Body of pancreas (tissue), 4 donors: ENCODE measurements at regions not wholly inside any gene's neighbourhood (a gene's known extent, or its start where the extent isn't known, plus 50 kb on each side); places are given as distances from the start of the nearest gene placed in this dataset.

ENCODE experiments used
- ATAC-seq: fragments of 150-250 bp; one replicate; pipeline ENCODE4 v1.9.1; 2016
- DNase-seq, 4 donors: peaks; one replicate each; pipeline ENCODE4 v3.0.0-alpha.2; 2019
- H3K27ac ChIP-seq, 4 donors: fragments of 200-600 bp; sonication (generic); 1 replicate in 3 of 4; 2 replicates in 1 of 4; pipeline versions ENCODE4 v1.5.1 to v1.6.1; 2016 to 2019; ENCODE audit warnings: mild to moderate bottlenecking in 1 of 4, mixed read lengths in 1 of 4, moderate library complexity in 1 of 4
- H3K27me3 ChIP-seq, 2 donors: fragments of 200-600 bp; sonication (generic); one replicate each; pipeline ENCODE4 v1.6.0; 2016; ENCODE audit warnings: mild to moderate bottlenecking in 1 of 2
- H3K36me3 ChIP-seq, 2 donors: fragments of 200-600 bp; sonication (generic); replicated peaks in 1 of 2; 2 replicates each; pipeline ENCODE4 v1.5.1; 2016; ENCODE audit warnings: low read depth in 2 of 2; ENCODE audit not compliant: insufficient read depth in 1 of 2
- H3K4me1 ChIP-seq: fragments of 200-600 bp; sonication (generic); one replicate; pipeline ENCODE4 v1.6.0; 2016
- H3K4me3 ChIP-seq, 2 donors: fragments of 200-600 bp; sonication (generic); 1 replicate in 1 of 2; 2 replicates in 1 of 2; pipeline ENCODE4 v1.5.1; 2016 to 2019
- H3K9me3 ChIP-seq, 3 donors: fragments of 200-600 bp; sonication (generic); 1 replicate in 2 of 3; 2 replicates in 1 of 3; pipeline ENCODE4 v1.5.1; 2016
- POLR2A ChIP-seq, 3 donors: fragments of 450-650 bp; IDR thresholded peaks; one replicate each; pipeline ENCODE4 v1.6.1; 2016; ENCODE audit warnings: antibody characterized with exemption in 3 of 3, mild to moderate bottlenecking in 2 of 3
- WGBS, 2 donors: methylation state at CpG; one replicate each; pipeline ENCODE4 v1.1.5; 2017; 5-methylcytosine and 5-hydroxymethylcytosine counted together
- intact Hi-C: fragments of 100-400 bp; cut with DNase I; formaldehyde crosslinking; loops from one replicate; pipeline ENCODE4 v1.15.1; 2023
- TF ChIP-seq, protein P1 (sequence below), 7 experiments: fragments of 450-650 bp in 4 of 7; fragments of 200-600 bp in 3 of 7; sonication (generic) in 3 of 7; IDR thresholded peaks; one replicate each; pipeline ENCODE4 v1.5.1; 2016 to 2019; ENCODE audit warnings: antibody characterized with exemption in 7 of 7

DNA sequence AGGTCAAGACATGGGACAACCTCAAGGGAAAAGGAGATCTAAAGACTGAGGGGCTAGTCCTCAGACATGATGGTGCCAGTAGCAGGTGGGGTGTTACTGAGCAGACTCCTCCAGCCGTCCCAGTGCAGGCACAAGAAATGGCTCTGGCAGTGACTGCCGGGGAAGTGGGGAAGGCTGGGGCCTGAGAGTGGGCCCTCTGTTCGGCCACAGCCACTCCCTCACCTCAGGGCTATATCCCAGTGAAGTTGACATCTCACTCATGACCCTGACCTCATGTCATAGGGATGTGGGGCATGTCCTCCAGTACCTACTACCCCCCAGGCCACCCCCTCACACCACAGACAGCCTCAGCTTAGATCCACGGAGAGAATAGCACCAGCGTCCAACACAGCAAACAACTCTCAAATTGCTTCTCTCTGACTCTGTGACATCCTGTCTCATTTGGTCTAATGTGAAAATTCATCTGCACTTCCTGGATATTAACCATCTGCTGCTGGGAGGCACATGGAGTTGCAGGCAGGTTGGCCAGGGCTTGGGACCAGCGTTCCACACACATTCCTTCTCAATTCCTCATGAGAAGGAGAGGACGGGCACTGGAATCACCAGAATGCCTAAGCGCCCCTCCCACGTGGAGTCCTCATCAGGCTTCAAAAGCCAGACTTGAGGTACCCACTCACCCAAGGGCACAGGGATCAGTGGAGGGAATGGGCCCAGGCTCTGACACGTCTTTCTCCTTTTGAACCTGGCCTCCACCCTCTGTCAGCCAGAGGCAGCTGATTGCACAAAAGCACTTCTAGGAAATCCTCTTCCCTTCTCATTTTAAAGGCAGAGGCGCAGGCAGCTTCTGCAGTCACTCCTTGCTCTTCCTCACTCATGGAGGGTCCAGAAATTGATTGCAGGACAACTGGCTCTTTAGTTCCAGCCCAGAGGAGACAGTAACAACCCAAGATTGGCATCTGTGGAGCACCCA lies 163.6 kb upstream of the CST7 start:
- Histone ChIP-seq H3K4me3 (no peak overlapping the region), H3K27me3 (no peaks in the 10 kb centered on the region), H3K4me1 (no peaks in the 10 kb centered on the region), H3K9me3 (no peaks in the 10 kb centered on the region), H3K27ac (no peak overlapping the region), H3K36me3 (no peaks in the 10 kb centered on the region)
- intact Hi-C loops = no loop called here
- TF ChIP-seq, protein P1, sequence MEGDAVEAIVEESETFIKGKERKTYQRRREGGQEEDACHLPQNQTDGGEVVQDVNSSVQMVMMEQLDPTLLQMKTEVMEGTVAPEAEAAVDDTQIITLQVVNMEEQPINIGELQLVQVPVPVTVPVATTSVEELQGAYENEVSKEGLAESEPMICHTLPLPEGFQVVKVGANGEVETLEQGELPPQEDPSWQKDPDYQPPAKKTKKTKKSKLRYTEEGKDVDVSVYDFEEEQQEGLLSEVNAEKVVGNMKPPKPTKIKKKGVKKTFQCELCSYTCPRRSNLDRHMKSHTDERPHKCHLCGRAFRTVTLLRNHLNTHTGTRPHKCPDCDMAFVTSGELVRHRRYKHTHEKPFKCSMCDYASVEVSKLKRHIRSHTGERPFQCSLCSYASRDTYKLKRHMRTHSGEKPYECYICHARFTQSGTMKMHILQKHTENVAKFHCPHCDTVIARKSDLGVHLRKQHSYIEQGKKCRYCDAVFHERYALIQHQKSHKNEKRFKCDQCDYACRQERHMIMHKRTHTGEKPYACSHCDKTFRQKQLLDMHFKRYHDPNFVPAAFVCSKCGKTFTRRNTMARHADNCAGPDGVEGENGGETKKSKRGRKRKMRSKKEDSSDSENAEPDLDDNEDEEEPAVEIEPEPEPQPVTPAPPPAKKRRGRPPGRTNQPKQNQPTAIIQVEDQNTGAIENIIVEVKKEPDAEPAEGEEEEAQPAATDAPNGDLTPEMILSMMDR (IDR thresholded peaks at IDR 0.05) = no peak
- no peak for TF ChIP-seq POLR2A (IDR thresholded peaks at IDR 0.05)
- WGBS, 2 donors = 50 to 69% methylated on average over 7 to 11 of the region's 11 CpGs
- ATAC-seq (no peak), DNase-seq (no peak)

GRCh38 chr20:24786111-24786495 lies 163.0 kb upstream of the CST7 start:
- Histone ChIP-seq H3K27me3 (no peaks in the 10 kb centered on the region), H3K4me3 (no peak overlapping the region), H3K4me1 (no peaks in the 10 kb centered on the region), H3K36me3 (no peaks in the 10 kb centered on the region), H3K9me3 (no peaks in the 10 kb centered on the region), H3K27ac (no peak overlapping the region)
- TF ChIP-seq, protein P1 (IDR thresholded peaks at IDR 0.05) = no peak
- TF ChIP-seq POLR2A (IDR thresholded peaks at IDR 0.05) = no peak
- ATAC-seq (no peak), DNase-seq (no peak)
- 72 to 95% methylated on average over 3 to 11 of the region's 12 CpGs for WGBS, 2 donors
- intact Hi-C loops = no loop called here

- no peak for TF ChIP-seq POLR2A (IDR thresholded peaks at IDR 0.05)
- TF ChIP-seq, protein P1 (IDR thresholded peaks at IDR 0.05) = no peak
- WGBS, 2 donors = 83 to 84% methylated on average over 7 of the region's 7 CpGs
- intact Hi-C loops = no loop called here
These were observed 162.4 kb upstream of the CST7 start for GRCh38 chr20:24786646-24787045.

GRCh38 chr20:24787071-24787470 lies 162.0 kb upstream of the CST7 start:
- 79 to 83% methylated on average over 6 to 10 of the region's 10 CpGs for WGBS, 2 donors
- no peak for ATAC-seq
- DNase-seq = no peak

More at GRCh38 chr20:24786646-24787045, 162.4 kb upstream of the CST7 start:
- Histone ChIP-seq H3K4me1 (no peaks in the 10 kb centered on the region), H3K4me3 (no peak overlapping the region), H3K36me3 (no peaks in the 10 kb centered on the region), H3K27ac (no peak overlapping the region), H3K9me3 (no peaks in the 10 kb centered on the region), H3K27me3 (no peaks in the 10 kb centered on the region)
- DNase-seq (no peak), ATAC-seq (no peak)

More at GRCh38 chr20:24787071-24787470, 162.0 kb upstream of the CST7 start:
- H3K9me3 ChIP-seq = no peaks in the 10 kb centered on the region
- no peak overlapping the region for H3K27ac ChIP-seq
- TF ChIP-seq POLR2A (IDR thresholded peaks at IDR 0.05) = no peak
- TF ChIP-seq, protein P1 (IDR thresholded peaks at IDR 0.05) = no peak
- intact Hi-C loops = no loop called here
- H3K4me1 ChIP-seq = no peaks in the 10 kb centered on the region
- H3K4me3 ChIP-seq = no peak overlapping the region
- H3K27me3 ChIP-seq = no peaks in the 10 kb centered on the region
- H3K36me3 ChIP-seq = no peaks in the 10 kb centered on the region
